ENCODE measurements at regions not wholly inside any gene's neighbourhood (a gene's known extent, or its start where the extent isn't known, plus 50 kb on each side); places are given as distances from the start of the nearest gene placed in this dataset.
A peak's percentile ranks its signal among the peaks of the same experiment; 100 is the strongest.
"Not testable (repeated sequence)": the region's sequence is repeated elsewhere in the genome, so short reads cannot be mapped to it uniquely, and the experiment has no call there.

- H3K9ac ChIP-seq (ENCODE audit: low read length): no peak overlapping the region
- no peak overlapping the region for H3K4me3 ChIP-seq (ENCODE audit: low read depth, low read length, poor library complexity, severe bottlenecking)
- no peaks in the 10 kb centered on the region for H3K9me2 ChIP-seq (ENCODE audit: low read depth, low read length)
- no peak overlapping the region for H2AFZ ChIP-seq (ENCODE audit: low read length)
- H3K27ac ChIP-seq (ENCODE audit: low read depth, low read length, poor library complexity, severe bottlenecking): no peak overlapping the region
- H3K27me3 ChIP-seq (ENCODE audit: insufficient read depth, low read length): no peaks in the 10 kb centered on the region
- H3K79me2 ChIP-seq (ENCODE audit: insufficient read depth, low read length): no peaks in the 10 kb centered on the region
- no peak overlapping the region for H3K4me2 ChIP-seq (ENCODE audit: low read length)
- TF ChIP-seq CTCF (IDR thresholded peaks at IDR 0.05; ENCODE audit: low read length) (peak; percentile 68), EZH2 (IDR thresholded peaks at IDR 0.05; ENCODE audit: borderline replicate concordance, low read length) (no peak)
- no peaks in the 10 kb centered on the region for H4K20me1 ChIP-seq (ENCODE audit: insufficient read depth, low read length)
- no peaks in the 10 kb centered on the region for H3K4me1 ChIP-seq (ENCODE audit: insufficient read depth, low read length, severe bottlenecking)
- H3K36me3 ChIP-seq (ENCODE audit: insufficient read depth, low read length): no peaks in the 10 kb centered on the region
- no peaks in the 10 kb centered on the region for H3K9me3 ChIP-seq (ENCODE audit: low read length)
- H3F3A ChIP-seq (ENCODE audit: insufficient read depth, low read length): no peaks in the 10 kb centered on the region
Observed at GRCh38 chr15:46091860-46092450, 457.1 kb downstream of the SQOR start.

- H3K4me2 ChIP-seq (ENCODE audit: low read length); H3K79me2 ChIP-seq (ENCODE audit: insufficient read depth, low read length); H3K4me1 ChIP-seq (ENCODE audit: insufficient read depth, low read length, severe bottlenecking); H4K20me1 ChIP-seq (ENCODE audit: insufficient read depth, low read length); H3K9me3 ChIP-seq (ENCODE audit: low read length); H3K9me2 ChIP-seq (ENCODE audit: low read depth, low read length); H3K4me3 ChIP-seq (ENCODE audit: low read depth, low read length, poor library complexity, severe bottlenecking); H3K27ac ChIP-seq (ENCODE audit: low read depth, low read length, poor library complexity, severe bottlenecking); H3K27me3 ChIP-seq (ENCODE audit: insufficient read depth, low read length); H2AFZ ChIP-seq (ENCODE audit: low read length); H3K9ac ChIP-seq (ENCODE audit: low read length); H3F3A ChIP-seq (ENCODE audit: insufficient read depth, low read length); H3K36me3 ChIP-seq (ENCODE audit: insufficient read depth, low read length): not testable (repeated sequence)
Observed at GRCh38 chr15:46098006-46098405, 463.2 kb downstream of the SQOR start.

- H3K27me3 ChIP-seq (ENCODE audit: insufficient read depth, low read length): no peaks in the 10 kb centered on the region
- H3K9me3 ChIP-seq (ENCODE audit: low read length): no peaks in the 10 kb centered on the region
- no peaks in the 10 kb centered on the region for H3K9me2 ChIP-seq (ENCODE audit: low read depth, low read length)
- H3K79me2 ChIP-seq (ENCODE audit: insufficient read depth, low read length): no peaks in the 10 kb centered on the region
- H3K4me3 ChIP-seq (ENCODE audit: low read depth, low read length, poor library complexity, severe bottlenecking): no peak overlapping the region
- no peaks in the 10 kb centered on the region for H4K20me1 ChIP-seq (ENCODE audit: insufficient read depth, low read length)
- H3F3A ChIP-seq (ENCODE audit: insufficient read depth, low read length): no peaks in the 10 kb centered on the region
- H3K9ac ChIP-seq (ENCODE audit: low read length): no peak overlapping the region
- H3K27ac ChIP-seq (ENCODE audit: low read depth, low read length, poor library complexity, severe bottlenecking): no peak overlapping the region
- no peaks in the 10 kb centered on the region for H3K36me3 ChIP-seq (ENCODE audit: insufficient read depth, low read length)
- H3K4me2 ChIP-seq (ENCODE audit: low read length): no peak overlapping the region
- no peak for TF ChIP-seq CTCF (IDR thresholded peaks at IDR 0.05; ENCODE audit: low read length)
- no peak for TF ChIP-seq EZH2 (IDR thresholded peaks at IDR 0.05; ENCODE audit: borderline replicate concordance, low read length)
- no peak overlapping the region for H2AFZ ChIP-seq (ENCODE audit: low read length)
- no peaks in the 10 kb centered on the region for H3K4me1 ChIP-seq (ENCODE audit: insufficient read depth, low read length, severe bottlenecking)
Observed at GRCh38 chr15:46110755-46111154, 475.9 kb downstream of the SQOR start.

GRCh38 chr15:46111730-46112129 is 476.9 kb downstream of the SQOR start:
- Histone ChIP-seq H4K20me1 (ENCODE audit: insufficient read depth, low read length) (no peaks in the 10 kb centered on the region), H3K9me3 (ENCODE audit: low read length) (no peaks in the 10 kb centered on the region), H3K4me1 (ENCODE audit: insufficient read depth, low read length, severe bottlenecking) (no peaks in the 10 kb centered on the region), H3K79me2 (ENCODE audit: insufficient read depth, low read length) (no peaks in the 10 kb centered on the region), H3F3A (ENCODE audit: insufficient read depth, low read length) (no peaks in the 10 kb centered on the region), H3K9me2 (ENCODE audit: low read depth, low read length) (no peaks in the 10 kb centered on the region), H3K4me2 (ENCODE audit: low read length) (no peak overlapping the region), H2AFZ (ENCODE audit: low read length) (no peak overlapping the region), H3K27me3 (ENCODE audit: insufficient read depth, low read length) (no peaks in the 10 kb centered on the region), H3K36me3 (ENCODE audit: insufficient read depth, low read length) (no peaks in the 10 kb centered on the region), H3K27ac (ENCODE audit: low read depth, low read length, poor library complexity, severe bottlenecking) (no peak overlapping the region), H3K9ac (ENCODE audit: low read length) (no peak overlapping the region), H3K4me3 (ENCODE audit: low read depth, low read length, poor library complexity, severe bottlenecking) (no peak overlapping the region)
- no peak for TF ChIP-seq CTCF (IDR thresholded peaks at IDR 0.05; ENCODE audit: low read length)
- no peak for TF ChIP-seq EZH2 (IDR thresholded peaks at IDR 0.05; ENCODE audit: borderline replicate concordance, low read length)
